Liver (tissue), 8 donors: ENCODE measurements at regions not wholly inside any gene's neighbourhood (a gene's known extent, or its start where the extent isn't known, plus 50 kb on each side); places are given as distances from the start of the nearest gene placed in this dataset.

Source experiments
- DNase-seq: peaks from one replicate; pipeline ENCODE4 v3.0.0-alpha.2; 2017; ENCODE audit warnings: low spot score
- H3K27ac ChIP-seq, 2 donors: one replicate each; pipeline ENCODE4 v1.7.0; 2013; ENCODE audit warnings: inconsistent platforms in 2 of 2, low read length in 2 of 2, control low read depth in 1 of 2, low read depth in 1 of 2, mild to moderate bottlenecking in 1 of 2
- H3K27me3 ChIP-seq, 4 donors: one replicate each; pipeline versions ENCODE4 v1.6.1 to v1.7.0; 2013; ENCODE audit warnings: low read length in 3 of 4, inconsistent platforms in 1 of 4, mild to moderate bottlenecking in 1 of 4, moderate library complexity in 1 of 4; ENCODE audit not compliant: control insufficient read depth in 4 of 4, insufficient read depth in 4 of 4
- H3K36me3 ChIP-seq, 4 donors: one replicate each; pipeline versions ENCODE4 v1.6.1 to v1.7.0; 2013; ENCODE audit warnings: low read length in 3 of 4, mild to moderate bottlenecking in 3 of 4, low read depth in 1 of 4, moderate library complexity in 1 of 4; ENCODE audit not compliant: control insufficient read depth in 4 of 4, insufficient read depth in 3 of 4
- H3K4me1 ChIP-seq, 4 donors: one replicate each; pipeline versions ENCODE4 v1.6.1 to v1.7.0; 2013; ENCODE audit warnings: low read length in 3 of 4, mild to moderate bottlenecking in 3 of 4, moderate library complexity in 1 of 4; ENCODE audit not compliant: control insufficient read depth in 4 of 4, insufficient read depth in 4 of 4
- H3K4me3 ChIP-seq, 3 donors: one replicate each; pipeline versions ENCODE4 v1.6.1 to v1.7.0; 2013; ENCODE audit warnings: low read length in 3 of 3, control low read depth in 1 of 3, low read depth in 1 of 3, mild to moderate bottlenecking in 1 of 3
- H3K9ac ChIP-seq, 2 donors: one replicate each; pipeline ENCODE4 v1.7.0; 2013; ENCODE audit warnings: low read length in 2 of 2, mild to moderate bottlenecking in 2 of 2, moderate library complexity in 2 of 2, control low read depth in 1 of 2, low read depth in 1 of 2
- H3K9me3 ChIP-seq, 4 donors: one replicate each; pipeline versions ENCODE4 v1.6.1 to v1.7.0; 2013; ENCODE audit warnings: low read length in 3 of 4; ENCODE audit not compliant: control insufficient read depth in 4 of 4
- ATF3 ChIP-seq: IDR thresholded peaks from 2 replicates; pipeline ENCODE4 v1.6.1; 2016; ENCODE audit warnings: antibody characterized with exemption
- CTCF ChIP-seq: fragments of 150-350 bp; IDR thresholded peaks from 2 replicates; pipeline ENCODE4 v1.5.1; 2017; ENCODE audit warnings: improper control_type of control experiment, low read depth, low read length; ENCODE audit not compliant: missing input control
- EGR1 ChIP-seq, 2 donors: IDR thresholded peaks; 2 replicates each; pipeline ENCODE4 v1.6.1; 2016 to 2018; ENCODE audit warnings: antibody characterized with exemption in 2 of 2, low read depth in 2 of 2
- FOXA1 ChIP-seq: IDR thresholded peaks from 2 replicates; pipeline ENCODE4 v1.6.1; 2016; ENCODE audit warnings: antibody characterized with exemption
- FOXA2 ChIP-seq: IDR thresholded peaks from 2 replicates; pipeline ENCODE4 v1.6.1; 2016; ENCODE audit warnings: antibody characterized with exemption
- GABPA ChIP-seq, 2 donors: IDR thresholded peaks in 1 of 2; conservative IDR thresholded peaks in 1 of 2; 2 replicates each; pipeline ENCODE4 v1.6.1; 2016; ENCODE audit warnings: antibody characterized with exemption in 2 of 2, mild to moderate bottlenecking in 1 of 2, moderate library complexity in 1 of 2
- HNF4A ChIP-seq, 2 donors: conservative IDR thresholded peaks; 2 replicates each; pipeline ENCODE4 v1.6.1; 2016; ENCODE audit warnings: antibody characterized with exemption in 2 of 2, mild to moderate bottlenecking in 2 of 2
- HNF4G ChIP-seq: IDR thresholded peaks from 2 replicates; pipeline ENCODE4 v1.6.1; 2016; ENCODE audit warnings: antibody characterized with exemption
- JUND ChIP-seq, 2 donors: IDR thresholded peaks; 2 replicates each; pipeline ENCODE4 v1.6.1; 2016; ENCODE audit warnings: antibody characterized with exemption in 2 of 2
- MAX ChIP-seq: IDR thresholded peaks from 2 replicates; pipeline ENCODE4 v1.6.1; 2016; ENCODE audit warnings: antibody characterized with exemption
- NR2F2 ChIP-seq: IDR thresholded peaks from 2 replicates; pipeline ENCODE4 v1.6.1; 2016; ENCODE audit warnings: antibody characterized with exemption
- RAD21 ChIP-seq, 2 donors: IDR thresholded peaks; 2 replicates each; pipeline ENCODE4 v1.6.1; 2016; ENCODE audit warnings: antibody characterized with exemption in 2 of 2, mild to moderate bottlenecking in 2 of 2
- RXRA ChIP-seq, 2 donors: IDR thresholded peaks; 2 replicates each; pipeline ENCODE4 v1.6.1; 2017 to 2018; ENCODE audit warnings: antibody characterized with exemption in 2 of 2, mild to moderate bottlenecking in 1 of 2
- SP1 ChIP-seq: IDR thresholded peaks from 2 replicates; pipeline ENCODE4 v1.6.1; 2018; ENCODE audit warnings: antibody characterized with exemption, mild to moderate bottlenecking
- TAF1 ChIP-seq: conservative IDR thresholded peaks from 2 replicates; pipeline ENCODE4 v1.6.1; 2016; ENCODE audit warnings: antibody characterized with exemption, mild to moderate bottlenecking
- YY1 ChIP-seq: IDR thresholded peaks from 2 replicates; pipeline ENCODE4 v1.6.1; 2016; ENCODE audit warnings: antibody characterized with exemption, mild to moderate bottlenecking
- WGBS: extraction: QIAGEN DNeasy Blood & Tissue Kit; methylation state at CpG from one replicate; pipeline ENCODE4 v1.1.7; 2013; 5-methylcytosine and 5-hydroxymethylcytosine counted together
- TF ChIP-seq, protein P1 (sequence below): IDR thresholded peaks from 2 replicates; pipeline ENCODE4 v1.6.1; 2016; ENCODE audit warnings: antibody characterized with exemption, mild to moderate bottlenecking
- TF ChIP-seq, protein P2 (sequence below): IDR thresholded peaks from 2 replicates; pipeline ENCODE4 v1.6.1; 2016; ENCODE audit warnings: antibody characterized with exemption
- donor health status: healthy.
- donor health status: healthy.
- donor health status: healthy.
- donor health status: healthy.
- donor health status: healthy.

DNA sequence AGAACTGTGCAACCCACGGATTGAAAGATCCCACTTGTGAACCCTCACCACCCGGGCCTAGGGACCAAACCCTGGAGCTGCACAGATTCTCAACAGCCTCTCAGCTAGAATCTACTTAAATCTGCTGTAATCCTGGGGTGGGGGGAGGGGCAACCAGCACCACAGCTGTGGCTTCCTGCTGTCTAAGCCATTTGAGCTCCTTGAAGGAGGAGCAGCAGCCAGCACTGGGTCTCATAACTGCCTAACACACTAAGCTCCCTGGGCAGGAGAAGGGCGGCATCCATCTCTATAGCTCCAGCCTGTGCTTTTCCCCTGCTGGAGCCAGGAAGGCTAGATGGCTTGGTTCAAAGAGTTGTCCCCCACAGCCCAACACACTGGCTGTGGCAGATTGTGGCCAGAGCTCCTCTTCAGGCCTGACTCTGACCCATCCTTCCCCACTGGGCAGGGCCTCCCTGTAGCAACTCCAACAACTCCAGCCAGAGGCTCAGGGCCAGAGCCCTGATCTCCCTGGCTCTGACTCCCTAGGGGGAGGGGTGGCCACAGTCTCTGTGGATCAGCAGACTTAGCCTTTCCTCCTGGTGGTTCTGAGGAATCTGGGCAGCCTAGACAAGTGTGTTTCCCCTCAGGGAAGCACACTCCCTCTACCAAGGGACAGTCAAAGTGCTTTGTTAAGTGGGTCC lies 72.0 kb upstream of the C9orf72 start:
- no peak overlapping the region for H3K27ac ChIP-seq
- H3K4me3 ChIP-seq = no peak overlapping the region
- no peak for DNase-seq
- H3K9me3 ChIP-seq = no peaks in the 10 kb centered on the region
- 92% methylated on average over 3 of the region's 3 CpGs for WGBS
- no peaks in the 10 kb centered on the region for H3K36me3 ChIP-seq
- no peak overlapping the region for H3K9ac ChIP-seq
- H3K4me1 ChIP-seq = peaks cover 0 to 11% (median 8%) of the 10 kb centered on the region in 4 donors
- H3K27me3 ChIP-seq = no peaks in the 10 kb centered on the region
- TF ChIP-seq JUND (IDR thresholded peaks at IDR 0.05) = no peak
- no peak for TF ChIP-seq TAF1
- TF ChIP-seq FOXA2 = no peak
- TF ChIP-seq YY1 = no peak
- TF ChIP-seq HNF4G = no peak
- no peak for TF ChIP-seq HNF4A (conservative IDR thresholded peaks at IDR 0.05)
- TF ChIP-seq FOXA1 = no peak
- TF ChIP-seq RXRA (IDR thresholded peaks at IDR 0.05) = no peak
- TF ChIP-seq NR2F2 = no peak
- TF ChIP-seq, protein P1, sequence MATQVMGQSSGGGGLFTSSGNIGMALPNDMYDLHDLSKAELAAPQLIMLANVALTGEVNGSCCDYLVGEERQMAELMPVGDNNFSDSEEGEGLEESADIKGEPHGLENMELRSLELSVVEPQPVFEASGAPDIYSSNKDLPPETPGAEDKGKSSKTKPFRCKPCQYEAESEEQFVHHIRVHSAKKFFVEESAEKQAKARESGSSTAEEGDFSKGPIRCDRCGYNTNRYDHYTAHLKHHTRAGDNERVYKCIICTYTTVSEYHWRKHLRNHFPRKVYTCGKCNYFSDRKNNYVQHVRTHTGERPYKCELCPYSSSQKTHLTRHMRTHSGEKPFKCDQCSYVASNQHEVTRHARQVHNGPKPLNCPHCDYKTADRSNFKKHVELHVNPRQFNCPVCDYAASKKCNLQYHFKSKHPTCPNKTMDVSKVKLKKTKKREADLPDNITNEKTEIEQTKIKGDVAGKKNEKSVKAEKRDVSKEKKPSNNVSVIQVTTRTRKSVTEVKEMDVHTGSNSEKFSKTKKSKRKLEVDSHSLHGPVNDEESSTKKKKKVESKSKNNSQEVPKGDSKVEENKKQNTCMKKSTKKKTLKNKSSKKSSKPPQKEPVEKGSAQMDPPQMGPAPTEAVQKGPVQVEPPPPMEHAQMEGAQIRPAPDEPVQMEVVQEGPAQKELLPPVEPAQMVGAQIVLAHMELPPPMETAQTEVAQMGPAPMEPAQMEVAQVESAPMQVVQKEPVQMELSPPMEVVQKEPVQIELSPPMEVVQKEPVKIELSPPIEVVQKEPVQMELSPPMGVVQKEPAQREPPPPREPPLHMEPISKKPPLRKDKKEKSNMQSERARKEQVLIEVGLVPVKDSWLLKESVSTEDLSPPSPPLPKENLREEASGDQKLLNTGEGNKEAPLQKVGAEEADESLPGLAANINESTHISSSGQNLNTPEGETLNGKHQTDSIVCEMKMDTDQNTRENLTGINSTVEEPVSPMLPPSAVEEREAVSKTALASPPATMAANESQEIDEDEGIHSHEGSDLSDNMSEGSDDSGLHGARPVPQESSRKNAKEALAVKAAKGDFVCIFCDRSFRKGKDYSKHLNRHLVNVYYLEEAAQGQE = no peak
- TF ChIP-seq EGR1 (IDR thresholded peaks at IDR 0.05; ENCODE audit: low read depth in 2 of 2) = no peak
- no peak for TF ChIP-seq CTCF
- TF ChIP-seq SP1 = no peak
- no peak for TF ChIP-seq ATF3
- no peak for TF ChIP-seq MAX
- no peak for TF ChIP-seq RAD21 (IDR thresholded peaks at IDR 0.05)
- no peak for TF ChIP-seq GABPA (IDR thresholded peaks at IDR 0.05 in 1 of 2, conservative IDR thresholded peaks at IDR 0.05 in 1 of 2)

GRCh38 chr9:27653246-27653645 lies 80.0 kb upstream of the C9orf72 start:
- no peak overlapping the region for H3K4me3 ChIP-seq
- H3K36me3 ChIP-seq = no peaks in the 10 kb centered on the region
- 83% methylated on average over 1 of the region's 1 CpG for WGBS
- H3K9me3 ChIP-seq = no peaks in the 10 kb centered on the region
- H3K9ac ChIP-seq = no peak overlapping the region
- H3K27me3 ChIP-seq = no peaks in the 10 kb centered on the region
- no peak for DNase-seq
- H3K4me1 ChIP-seq = peaks cover 0 to 21% (median 15%) of the 10 kb centered on the region in 4 donors
- no peak overlapping the region for H3K27ac ChIP-seq
- TF ChIP-seq ATF3 (no peak), CTCF (no peak), JUND (IDR thresholded peaks at IDR 0.05) (no peak), SP1 (no peak), EGR1 (IDR thresholded peaks at IDR 0.05; ENCODE audit: low read depth in 2 of 2) (no peak), HNF4G (no peak)
- TF ChIP-seq, protein P2, sequence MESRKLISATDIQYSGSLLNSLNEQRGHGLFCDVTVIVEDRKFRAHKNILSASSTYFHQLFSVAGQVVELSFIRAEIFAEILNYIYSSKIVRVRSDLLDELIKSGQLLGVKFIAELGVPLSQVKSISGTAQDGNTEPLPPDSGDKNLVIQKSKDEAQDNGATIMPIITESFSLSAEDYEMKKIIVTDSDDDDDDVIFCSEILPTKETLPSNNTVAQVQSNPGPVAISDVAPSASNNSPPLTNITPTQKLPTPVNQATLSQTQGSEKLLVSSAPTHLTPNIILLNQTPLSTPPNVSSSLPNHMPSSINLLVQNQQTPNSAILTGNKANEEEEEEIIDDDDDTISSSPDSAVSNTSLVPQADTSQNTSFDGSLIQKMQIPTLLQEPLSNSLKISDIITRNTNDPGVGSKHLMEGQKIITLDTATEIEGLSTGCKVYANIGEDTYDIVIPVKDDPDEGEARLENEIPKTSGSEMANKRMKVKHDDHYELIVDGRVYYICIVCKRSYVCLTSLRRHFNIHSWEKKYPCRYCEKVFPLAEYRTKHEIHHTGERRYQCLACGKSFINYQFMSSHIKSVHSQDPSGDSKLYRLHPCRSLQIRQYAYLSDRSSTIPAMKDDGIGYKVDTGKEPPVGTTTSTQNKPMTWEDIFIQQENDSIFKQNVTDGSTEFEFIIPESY = no peak
- TF ChIP-seq, protein P1 = no peak
